WI38 (cell line): ENCODE measurements at regions not wholly inside any gene's neighbourhood (a gene's known extent, or its start where the extent isn't known, plus 50 kb on each side); places are given as distances from the start of the nearest gene placed in this dataset.

Experiments used
- H3K4me3 ChIP-seq: 2 replicates; pipeline ENCODE4 v1.5.1; 2011; ENCODE audit warnings: low read depth, mild to moderate bottlenecking, control low read depth, low read length
- TF ChIP-seq, protein P1 (sequence below): IDR thresholded peaks from 2 replicates; pipeline ENCODE4 v1.5.1; 2012; ENCODE audit warnings: low read depth, mild to moderate bottlenecking, control low read depth, low read length

DNA sequence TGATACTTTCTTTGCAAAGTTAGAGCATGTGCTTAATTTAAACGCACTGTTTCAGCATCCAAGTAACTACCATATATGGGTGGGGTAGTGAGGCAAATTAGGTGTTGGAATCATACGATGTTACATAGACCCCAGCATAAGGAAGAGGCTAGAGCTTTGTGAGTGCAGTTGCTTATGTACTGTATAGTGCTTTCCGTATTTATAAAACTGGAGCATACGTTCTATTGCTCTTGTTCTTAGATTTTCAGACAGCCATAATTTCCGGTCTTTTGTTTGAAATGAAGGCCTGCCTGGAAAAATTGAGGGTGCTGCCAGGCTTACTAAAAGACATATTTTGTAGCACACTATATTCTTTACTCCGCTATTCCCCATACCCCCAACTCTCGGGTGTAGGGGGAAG lies 335.7 kb downstream of the FOXG1 start:
- no peak overlapping the region for H3K4me3 ChIP-seq
- TF ChIP-seq, protein P1, sequence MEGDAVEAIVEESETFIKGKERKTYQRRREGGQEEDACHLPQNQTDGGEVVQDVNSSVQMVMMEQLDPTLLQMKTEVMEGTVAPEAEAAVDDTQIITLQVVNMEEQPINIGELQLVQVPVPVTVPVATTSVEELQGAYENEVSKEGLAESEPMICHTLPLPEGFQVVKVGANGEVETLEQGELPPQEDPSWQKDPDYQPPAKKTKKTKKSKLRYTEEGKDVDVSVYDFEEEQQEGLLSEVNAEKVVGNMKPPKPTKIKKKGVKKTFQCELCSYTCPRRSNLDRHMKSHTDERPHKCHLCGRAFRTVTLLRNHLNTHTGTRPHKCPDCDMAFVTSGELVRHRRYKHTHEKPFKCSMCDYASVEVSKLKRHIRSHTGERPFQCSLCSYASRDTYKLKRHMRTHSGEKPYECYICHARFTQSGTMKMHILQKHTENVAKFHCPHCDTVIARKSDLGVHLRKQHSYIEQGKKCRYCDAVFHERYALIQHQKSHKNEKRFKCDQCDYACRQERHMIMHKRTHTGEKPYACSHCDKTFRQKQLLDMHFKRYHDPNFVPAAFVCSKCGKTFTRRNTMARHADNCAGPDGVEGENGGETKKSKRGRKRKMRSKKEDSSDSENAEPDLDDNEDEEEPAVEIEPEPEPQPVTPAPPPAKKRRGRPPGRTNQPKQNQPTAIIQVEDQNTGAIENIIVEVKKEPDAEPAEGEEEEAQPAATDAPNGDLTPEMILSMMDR = no peak

DNA sequence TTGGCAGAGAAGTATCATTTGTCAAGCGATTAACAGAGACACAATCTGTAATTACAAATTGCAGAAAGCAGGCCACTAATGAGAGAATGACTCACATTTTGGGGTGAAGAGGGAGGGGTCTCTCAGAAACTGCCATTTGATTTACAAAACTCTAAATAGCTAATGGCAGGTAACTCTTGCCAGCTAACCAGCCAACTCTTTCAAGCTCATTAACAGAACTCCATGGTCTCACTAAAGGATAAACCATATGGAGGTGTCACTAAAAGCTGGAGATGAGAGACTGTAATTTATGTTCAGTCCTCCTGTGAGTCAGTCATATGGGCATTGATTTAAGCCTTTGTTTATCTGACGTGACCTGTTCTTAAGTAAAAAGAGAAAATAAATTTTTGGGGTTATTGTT lies 336.4 kb downstream of the FOXG1 start:
- no peak overlapping the region for H3K4me3 ChIP-seq
- TF ChIP-seq, protein P1 = no peak

DNA sequence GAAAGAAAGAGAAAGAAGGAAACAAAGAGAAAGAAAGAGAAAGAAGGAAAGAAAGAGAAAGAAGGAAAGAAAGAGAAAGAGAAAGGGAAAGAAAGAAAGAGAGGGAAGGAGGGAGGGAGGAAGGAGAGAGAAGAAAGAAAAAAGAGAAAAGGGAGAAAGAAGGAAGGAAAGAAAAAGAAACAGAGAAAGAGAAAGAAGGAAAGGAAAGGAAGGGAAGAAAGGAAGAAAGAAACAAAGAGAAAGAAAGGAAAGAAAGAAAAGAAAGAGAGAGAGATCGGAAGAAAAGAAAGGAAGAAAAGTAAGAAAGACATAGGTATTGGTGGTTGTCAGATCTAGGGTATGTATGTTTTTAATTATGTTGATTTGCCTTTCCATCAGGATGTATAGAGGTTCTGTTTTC lies 342.3 kb downstream of the FOXG1 start:
- no peak overlapping the region for H3K4me3 ChIP-seq
- TF ChIP-seq, protein P1 = no peak

DNA sequence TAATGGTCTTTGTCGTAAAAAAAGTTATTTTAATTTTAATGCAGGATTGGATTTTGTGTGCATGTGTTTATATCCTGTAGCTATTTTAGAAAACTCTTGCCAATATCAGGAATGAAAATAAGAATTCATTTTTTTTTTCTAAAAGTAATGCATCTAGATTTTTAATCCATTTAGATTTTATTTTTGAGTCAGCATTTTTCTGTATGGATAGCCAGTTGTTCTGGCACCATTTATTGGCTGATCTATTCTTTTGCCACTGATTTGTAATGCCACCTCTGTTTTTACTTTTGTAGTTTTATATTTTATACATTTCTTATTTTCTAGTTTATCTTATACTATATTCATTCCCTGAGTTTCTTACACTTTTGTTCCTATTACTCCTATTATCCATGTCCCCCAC lies 343.0 kb downstream of the FOXG1 start:
- TF ChIP-seq, protein P1 = no peak

DNA sequence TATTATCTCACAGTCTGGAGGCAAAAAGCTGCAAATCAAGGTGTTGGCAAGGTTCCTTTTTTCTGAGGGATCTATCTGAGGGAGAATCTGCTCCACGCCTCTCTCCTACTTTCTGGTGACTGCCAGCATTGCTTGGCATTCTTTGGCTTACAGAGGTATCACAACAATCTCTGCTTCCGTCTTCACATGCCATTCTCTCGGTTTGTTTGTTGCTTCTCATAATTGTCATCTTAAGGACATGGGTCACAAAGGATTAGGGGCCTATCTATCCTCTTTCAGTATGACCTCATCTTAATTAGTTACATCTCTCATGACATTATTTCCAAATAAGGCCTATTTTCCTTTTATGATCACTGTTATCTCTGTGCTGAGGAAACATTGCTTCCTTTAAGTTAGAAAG lies 345.0 kb downstream of the FOXG1 start:
- TF ChIP-seq, protein P1 = no peak
- H3K4me3 ChIP-seq = no peak overlapping the region

More for the DNA sequence above, 343.0 kb downstream of the FOXG1 start:
- H3K4me3 ChIP-seq = no peak overlapping the region

DNA sequence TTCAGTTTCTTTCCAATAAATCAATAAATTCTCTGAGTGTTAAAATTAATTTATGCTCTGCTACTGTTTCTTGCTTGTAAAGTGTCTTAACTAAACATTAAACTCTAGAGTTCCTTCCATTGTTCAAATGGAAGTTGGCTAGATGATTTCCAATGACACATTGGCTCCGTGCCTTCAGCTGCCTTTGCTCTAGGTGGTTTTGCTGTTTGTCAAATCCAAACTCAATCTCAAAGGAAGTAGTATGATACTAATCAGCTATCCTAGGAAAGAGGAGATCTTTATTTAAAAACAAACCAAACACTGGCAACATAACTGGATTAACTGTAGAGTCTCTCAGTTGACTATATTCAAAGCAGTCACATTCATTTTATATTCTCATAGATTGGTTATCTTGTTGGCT lies 356.4 kb downstream of the FOXG1 start:
- no peak overlapping the region for H3K4me3 ChIP-seq
- TF ChIP-seq, protein P1 = no peak

DNA sequence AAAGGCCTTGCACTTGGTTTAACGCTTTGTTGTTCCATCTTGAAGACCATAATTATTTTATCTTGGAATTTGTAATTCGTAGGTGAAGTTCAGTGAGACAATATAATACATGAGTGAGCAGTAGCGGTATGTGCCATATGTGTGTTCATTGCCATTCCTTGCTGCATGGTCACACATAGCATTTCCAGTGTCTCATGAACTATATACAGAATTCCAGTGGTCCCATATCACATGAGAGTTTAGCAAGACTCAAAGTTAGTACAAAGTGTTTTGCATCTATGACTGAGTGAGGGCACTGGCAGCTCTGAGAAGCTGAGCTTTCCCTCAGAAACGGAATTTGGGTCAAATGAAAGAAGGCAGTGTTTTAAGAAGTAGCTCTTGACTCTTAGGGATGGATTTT lies 359.8 kb downstream of the FOXG1 start:
- no peak overlapping the region for H3K4me3 ChIP-seq
- TF ChIP-seq, protein P1 = no peak
